IMR-90 (cell line): ENCODE measurements at regions not wholly inside any gene's neighbourhood (a gene's known extent, or its start where the extent isn't known, plus 50 kb on each side); places are given as distances from the start of the nearest gene placed in this dataset.

Experiments used
- ATAC-seq: fragments of 200-7000 bp; cut with Tn5 transposase; 2 replicates; pipeline ENCODE4 v1.9.1; 2020; ENCODE audit warnings: low read depth, mild to moderate bottlenecking, moderate library complexity
- BruUV-seq: library from RNA; stranded (reverse); fragments of 400-500 nt; replicated peaks from 2 replicates; lab custom pipeline; 2021; lab: Mats Ljungman, UMichigan
- CTCF ChIA-PET: fragments of 300-600 bp; formaldehyde crosslinking; extraction: SDS; loops from one replicate; lab custom pipeline; 2021; ENCODE audit warnings: antibody characterized with exemption; lab: Yijun Ruan, JAX
- POLR2A ChIA-PET: fragments of 300-600 bp; sonication (Branson Sonifier 250); formaldehyde crosslinking; loops from one replicate; lab custom pipeline; 2022; ENCODE audit warnings: antibody characterized with exemption; ENCODE audit not compliant: unreplicated experiment; lab: Charles Lee
- DNase-seq: peaks from one replicate; pipeline ENCODE4 v3.0.0; 2013
- H2AFZ ChIP-seq: replicated peaks from 2 replicates; pipeline ENCODE3; 2013; ENCODE audit warnings: low read length, mild to moderate bottlenecking; ENCODE audit not compliant: poor library complexity
- H2AK5ac ChIP-seq: 2 replicates; pipeline ENCODE4 v1.6.1; 2013; ENCODE audit warnings: low read depth, low read length, inconsistent platforms
- H2AK9ac ChIP-seq: replicated peaks from 2 replicates; pipeline ENCODE3; 2013; ENCODE audit warnings: mild to moderate bottlenecking, low read depth, low read length, moderate library complexity; ENCODE audit not compliant: poor library complexity
- H2BK120ac ChIP-seq: 2 replicates; pipeline ENCODE4 v1.6.1; 2013; ENCODE audit warnings: low read depth, low read length, inconsistent platforms
- H2BK15ac ChIP-seq: 3 replicates; pipeline ENCODE4 v1.6.1; 2013; ENCODE audit warnings: low read depth, low read length, inconsistent platforms
- H2BK20ac ChIP-seq: 2 replicates; pipeline ENCODE4 v1.6.1; 2013; ENCODE audit warnings: low read depth, mild to moderate bottlenecking, inconsistent platforms, low read length, moderate library complexity
- H2BK5ac ChIP-seq: 2 replicates; pipeline ENCODE4 v1.6.1; 2013; ENCODE audit warnings: mild to moderate bottlenecking, low read depth, low read length, inconsistent platforms; ENCODE audit not compliant: poor library complexity, severe bottlenecking
- H3K14ac ChIP-seq: replicated peaks from 2 replicates; pipeline ENCODE4 v1.6.1; 2013; ENCODE audit warnings: low read depth, low read length, inconsistent platforms
- H3K18ac ChIP-seq: 2 replicates; pipeline ENCODE4 v1.6.1; 2013; ENCODE audit warnings: low read depth, low read length, control low read depth
- H3K23ac ChIP-seq: 2 replicates; pipeline ENCODE4 v1.6.1; 2013; ENCODE audit warnings: low read depth, low read length, inconsistent platforms
- H3K27ac ChIP-seq: 2 replicates; pipeline ENCODE4 v1.5.1; 2013; ENCODE audit warnings: mild to moderate bottlenecking, control low read depth, low read length; ENCODE audit not compliant: insufficient read depth
- H3K27me3 ChIP-seq: 2 replicates; pipeline ENCODE4 v1.6.1; 2013; ENCODE audit warnings: low read length; ENCODE audit not compliant: control insufficient read depth, insufficient read depth
- H3K36me3 ChIP-seq: 2 replicates; pipeline ENCODE4 v1.6.1; 2013; ENCODE audit warnings: low read length, mixed read lengths; ENCODE audit not compliant: control insufficient read depth, insufficient read depth
- H3K4ac ChIP-seq: 2 replicates; pipeline ENCODE4 v1.6.1; 2013; ENCODE audit warnings: low read depth, low read length, inconsistent platforms
- H3K4me1 ChIP-seq: 2 replicates; pipeline ENCODE4 v1.6.1; 2013; ENCODE audit warnings: low read length, mixed read lengths; ENCODE audit not compliant: control insufficient read depth, insufficient read depth
- H3K4me2 ChIP-seq: 2 replicates; pipeline ENCODE4 v1.6.1; 2013; ENCODE audit warnings: low read depth, mild to moderate bottlenecking, control low read depth, low read length, moderate library complexity
- H3K4me3 ChIP-seq: 2 replicates; pipeline ENCODE4 v1.5.1; 2013; ENCODE audit warnings: low read depth, mild to moderate bottlenecking, control low read depth, low read length, moderate library complexity; ENCODE audit not compliant: insufficient read depth
- H3K56ac ChIP-seq: 2 replicates; pipeline ENCODE4 v1.6.1; 2013; ENCODE audit warnings: low read length, inconsistent platforms; ENCODE audit not compliant: insufficient read depth; ENCODE audit errors: extremely low read depth
- H3K79me1 ChIP-seq, 2 experiments: 2 replicates each; pipeline ENCODE4 v1.6.1; 2013; ENCODE audit warnings: low read length in 2 of 2, inconsistent platforms in 1 of 2, low read depth in 1 of 2
- H3K9ac ChIP-seq: 2 replicates; pipeline ENCODE4 v1.6.1; 2013; ENCODE audit warnings: low read depth, low read length, control low read depth
- H3K9me1 ChIP-seq: 2 replicates; pipeline ENCODE4 v1.6.1; 2013; ENCODE audit warnings: low read length, inconsistent platforms; ENCODE audit not compliant: insufficient read depth
- H3K9me3 ChIP-seq: 2 replicates; pipeline ENCODE4 v1.6.1; 2013; ENCODE audit warnings: low read length; ENCODE audit not compliant: control insufficient read depth, insufficient read depth
- H4K20me1 ChIP-seq: 2 replicates; pipeline ENCODE4 v1.6.1; 2013; ENCODE audit warnings: low read length, inconsistent platforms; ENCODE audit not compliant: insufficient read depth
- H4K5ac ChIP-seq: 2 replicates; pipeline ENCODE4 v1.6.1; 2013; ENCODE audit warnings: mild to moderate bottlenecking, low read depth, low read length, control low read depth
- H4K8ac ChIP-seq, 2 experiments: 2 replicates each; pipeline ENCODE4 v1.6.1; 2013; ENCODE audit warnings: low read depth in 2 of 2, low read length in 2 of 2, control low read depth in 1 of 2, inconsistent platforms in 1 of 2
- H4K91ac ChIP-seq: 2 replicates; pipeline ENCODE4 v1.6.1; 2013; ENCODE audit warnings: low read depth, low read length, inconsistent platforms; ENCODE audit not compliant: insufficient read depth
- BHLHE40 ChIP-seq: fragments of 150-350 bp; IDR thresholded peaks from 2 replicates; pipeline ENCODE4 v1.6.1; 2016; ENCODE audit warnings: mild to moderate bottlenecking, low read depth, low read length
- CHD1 ChIP-seq: IDR thresholded peaks from 2 replicates; pipeline ENCODE4 v1.6.1; 2012; ENCODE audit warnings: low read depth, low read length, improper control_type of control experiment
- RCOR1 ChIP-seq: IDR thresholded peaks from 2 replicates; pipeline ENCODE4 v1.6.1; 2012; ENCODE audit warnings: mild to moderate bottlenecking, low read length, improper control_type of control experiment; ENCODE audit not compliant: insufficient replicate concordance
- RFX5 ChIP-seq: IDR thresholded peaks from 2 replicates; pipeline ENCODE4 v1.8.0; 2012; ENCODE audit warnings: low read depth, mild to moderate bottlenecking, low read length, moderate library complexity
- WGBS, 2 experiments: methylation state at CpG; one replicate each; pipeline versions ENCODE4 v1.1.5 to v1.1.7; 2013; ENCODE audit warnings: missing lambda C conversion rate in 2 of 2; ENCODE audit not compliant: insufficient read length in 1 of 2; ENCODE audit errors: extremely low coverage in 2 of 2; 5-methylcytosine and 5-hydroxymethylcytosine counted together
- dilution Hi-C: fragments of 300-500 bp; cut with HindIII; formaldehyde crosslinking; loops from one replicate; pipeline ENCODE4 v1.14.3; 2018; ENCODE audit warnings: low sequenced_read_pairs; ENCODE audit not compliant: unreplicated experiment
- in situ Hi-C: fragments of 300-500 bp; cut with MboI; formaldehyde crosslinking; loops from 3 replicates; pipeline ENCODE4 v1.14.3; 2019; ENCODE audit warnings: low sequenced_read_pairs, inconsistent platforms, mixed read lengths
- intact Hi-C: fragments of 100-400 bp; cut with micrococcal nuclease; formaldehyde crosslinking; loops from 2 replicates; pipeline ENCODE4 v1.10.0; 2022
- TF ChIP-seq, protein P1 (sequence below): conservative IDR thresholded peaks from 2 replicates; pipeline ENCODE4 v1.5.1; 2012; ENCODE audit warnings: mild to moderate bottlenecking, low read depth, low read length, improper control_type of control experiment

GRCh38 chr3:177429079-177429478 is 231.8 kb upstream of the TBL1XR1 start:
- Histone ChIP-seq H4K91ac (no peak overlapping the region), H2BK20ac (no peak overlapping the region), H3K18ac (no peak overlapping the region), H3K4me2 (no peak overlapping the region), H3K4me1 (no peaks in the 10 kb centered on the region), H3K9me3 (no peaks in the 10 kb centered on the region; the same call in 1 of the 2 replicates), H3K36me3 (no peaks in the 10 kb centered on the region), H4K20me1 (no peaks in the 10 kb centered on the region), H3K14ac (no peak overlapping the region), H3K9me1 (no peaks in the 10 kb centered on the region), H3K27ac (no peak overlapping the region), H2BK5ac (no peak overlapping the region), H3K79me1 (no peaks in the 10 kb centered on the region), H2AK5ac (no peak overlapping the region), H3K23ac (no peak overlapping the region), H3K56ac (no peak overlapping the region), H4K5ac (no peak overlapping the region), H2AK9ac (no peak overlapping the region), H2AFZ (no peak overlapping the region), H3K9ac (no peak overlapping the region), H3K4me3 (no peak overlapping the region), H2BK120ac (no peak overlapping the region), H3K27me3 (no peaks in the 10 kb centered on the region; the same call in 1 of the 2 replicates), H4K8ac (no peak overlapping the region), H2BK15ac (no peak overlapping the region), H3K4ac (no peak overlapping the region)
- DNase-seq, result no peak
- in situ Hi-C loops, result no loop called here
- BruUV-seq, result no TSS peak
- no CpG with 5 or more reads among the region's 1 CpG for WGBS, 2 experiments
- TF ChIP-seq RFX5 (no peak), CHD1 (no peak), BHLHE40 (no peak), RCOR1 (no peak)
- TF ChIP-seq, protein P1, sequence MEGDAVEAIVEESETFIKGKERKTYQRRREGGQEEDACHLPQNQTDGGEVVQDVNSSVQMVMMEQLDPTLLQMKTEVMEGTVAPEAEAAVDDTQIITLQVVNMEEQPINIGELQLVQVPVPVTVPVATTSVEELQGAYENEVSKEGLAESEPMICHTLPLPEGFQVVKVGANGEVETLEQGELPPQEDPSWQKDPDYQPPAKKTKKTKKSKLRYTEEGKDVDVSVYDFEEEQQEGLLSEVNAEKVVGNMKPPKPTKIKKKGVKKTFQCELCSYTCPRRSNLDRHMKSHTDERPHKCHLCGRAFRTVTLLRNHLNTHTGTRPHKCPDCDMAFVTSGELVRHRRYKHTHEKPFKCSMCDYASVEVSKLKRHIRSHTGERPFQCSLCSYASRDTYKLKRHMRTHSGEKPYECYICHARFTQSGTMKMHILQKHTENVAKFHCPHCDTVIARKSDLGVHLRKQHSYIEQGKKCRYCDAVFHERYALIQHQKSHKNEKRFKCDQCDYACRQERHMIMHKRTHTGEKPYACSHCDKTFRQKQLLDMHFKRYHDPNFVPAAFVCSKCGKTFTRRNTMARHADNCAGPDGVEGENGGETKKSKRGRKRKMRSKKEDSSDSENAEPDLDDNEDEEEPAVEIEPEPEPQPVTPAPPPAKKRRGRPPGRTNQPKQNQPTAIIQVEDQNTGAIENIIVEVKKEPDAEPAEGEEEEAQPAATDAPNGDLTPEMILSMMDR, result no peak
- intact Hi-C loops, result no loop called here
- dilution Hi-C loops, result no loop called here
- POLR2A ChIA-PET, result no interaction called here
- CTCF ChIA-PET, result no interaction called here
- ATAC-seq, result no peak
